ENCODE measurements at regions not wholly inside any gene's neighbourhood (a gene's known extent, or its start where the extent isn't known, plus 50 kb on each side); places are given as distances from the start of the nearest gene placed in this dataset.
"Not testable (repeated sequence)": the region's sequence is repeated elsewhere in the genome, so short reads cannot be mapped to it uniquely, and the experiment has no call there.

GRCh38 chr3:105293441-105293840 is 73.3 kb upstream of the ALCAM start:
- no peak for DNase-seq

- not testable (repeated sequence) for DNase-seq
Measured at GRCh38 chr3:105296182-105296822, 70.4 kb upstream of the ALCAM start.

GRCh38 chr3:105304487-105304886 is 62.2 kb upstream of the ALCAM start:
- no peak for DNase-seq

GRCh38 chr3:105315144-105315543 is 51.6 kb upstream of the ALCAM start:
- DNase-seq: no peak

- no peak for DNase-seq
Measured at GRCh38 chr3:105315815-105316214, 50.9 kb upstream of the ALCAM start.

GRCh38 chr3:105316331-105316730 is 50.4 kb upstream of the ALCAM start:
- no peak for DNase-seq

All from bone marrow (tissue), 2 donors.